ENCODE measurements at regions not wholly inside any gene's neighbourhood (a gene's known extent, or its start where the extent isn't known, plus 50 kb on each side); places are given as distances from the start of the nearest gene placed in this dataset.
A peak's percentile ranks its signal among the peaks of the same experiment; 100 is the strongest.

- Mint-ChIP-seq H3K27ac (no peak overlapping the region), H3K36me3 (ENCODE audit: low read depth) (no peaks in the 10 kb centered on the region), H3K4me3 (no peak overlapping the region), H3K27me3 (ENCODE audit: low read depth, poor library complexity) (no peaks in the 10 kb centered on the region), H3K9me3 (no peaks in the 10 kb centered on the region), H3K4me1 (no peaks in the 10 kb centered on the region)
- no peak for TF ChIP-seq CTCF (IDR thresholded peaks at IDR 0.05)
- no peak for DNase-seq
These were observed 461.2 kb downstream of the FLRT2 start for GRCh38 chr14:85991156-85991555.

GRCh38 chr14:85987907-85988306, 458.0 kb downstream of the FLRT2 start:
- Mint-ChIP-seq H3K4me3 (no peak overlapping the region), H3K9me3 (no peaks in the 10 kb centered on the region), H3K27me3 (ENCODE audit: low read depth, poor library complexity) (no peaks in the 10 kb centered on the region), H3K27ac (peak overlapping the region; percentile 8), H3K4me1 (no peaks in the 10 kb centered on the region), H3K36me3 (ENCODE audit: low read depth) (no peaks in the 10 kb centered on the region)
- no peak for TF ChIP-seq CTCF (IDR thresholded peaks at IDR 0.05)
- no peak for DNase-seq

- no peaks in the 10 kb centered on the region for H3K27me3 Mint-ChIP-seq (ENCODE audit: low read depth, poor library complexity)
These were observed 457.3 kb downstream of the FLRT2 start for GRCh38 chr14:85987292-85987691.

GRCh38 chr14:85978582-85979250, 448.8 kb downstream of the FLRT2 start:
- H3K27ac Mint-ChIP-seq: peak overlapping the region; percentile 43
- no peaks in the 10 kb centered on the region for H3K27me3 Mint-ChIP-seq (ENCODE audit: low read depth, poor library complexity)
- DNase-seq: no peak
- no peaks in the 10 kb centered on the region for H3K4me1 Mint-ChIP-seq
- H3K9me3 Mint-ChIP-seq: peaks cover 10% of the 10 kb centered on the region
- H3K36me3 Mint-ChIP-seq (ENCODE audit: low read depth): no peaks in the 10 kb centered on the region
- no peak overlapping the region for H3K4me3 Mint-ChIP-seq
- no peak for TF ChIP-seq CTCF (IDR thresholded peaks at IDR 0.05)

More at GRCh38 chr14:85987292-85987691, 457.3 kb downstream of the FLRT2 start:
- Mint-ChIP-seq H3K4me1 (no peaks in the 10 kb centered on the region), H3K9me3 (no peaks in the 10 kb centered on the region), H3K36me3 (ENCODE audit: low read depth) (no peaks in the 10 kb centered on the region), H3K27ac (no peak overlapping the region), H3K4me3 (no peak overlapping the region)
- TF ChIP-seq CTCF (IDR thresholded peaks at IDR 0.05): no peak
- DNase-seq: no peak

- H3K9me3 Mint-ChIP-seq: peaks cover 25% of the 10 kb centered on the region
- H3K4me1 Mint-ChIP-seq: no peaks in the 10 kb centered on the region
- no peak for TF ChIP-seq CTCF (IDR thresholded peaks at IDR 0.05)
- no peaks in the 10 kb centered on the region for H3K27me3 Mint-ChIP-seq (ENCODE audit: low read depth, poor library complexity)
- no peak overlapping the region for H3K4me3 Mint-ChIP-seq
- no peak overlapping the region for H3K27ac Mint-ChIP-seq
- no peak for DNase-seq
- H3K36me3 Mint-ChIP-seq (ENCODE audit: low read depth): no peaks in the 10 kb centered on the region
These were observed 444.7 kb downstream of the FLRT2 start for GRCh38 chr14:85974602-85975001.

GRCh38 chr14:85963486-85963885, 433.5 kb downstream of the FLRT2 start:
- no peaks in the 10 kb centered on the region for H3K36me3 Mint-ChIP-seq (ENCODE audit: low read depth)
- no peaks in the 10 kb centered on the region for H3K27me3 Mint-ChIP-seq (ENCODE audit: low read depth, poor library complexity)
- H3K27ac Mint-ChIP-seq: no peak overlapping the region
- no peaks in the 10 kb centered on the region for H3K4me1 Mint-ChIP-seq
- no peaks in the 10 kb centered on the region for H3K9me3 Mint-ChIP-seq
- H3K4me3 Mint-ChIP-seq: no peak overlapping the region
- no peak for DNase-seq
- no peak for TF ChIP-seq CTCF (IDR thresholded peaks at IDR 0.05)

Data from nephron progenitor cell (in vitro differentiated cells).